Heart right ventricle (tissue), 16 donors: ENCODE measurements at regions not wholly inside any gene's neighbourhood (a gene's known extent, or its start where the extent isn't known, plus 50 kb on each side); places are given as distances from the start of the nearest gene placed in this dataset.

ENCODE experiments used
- ATAC-seq, 8 donors: fragments of 200-7000 bp; cut with Tn5 transposase; one replicate each; pipeline ENCODE4 v1.9.1; 2020; ENCODE audit warnings: mild to moderate bottlenecking in 8 of 8, moderate library complexity in 8 of 8, moderate number of reproducible peaks in 1 of 8
- DNase-seq, 2 donors: peaks; one replicate each; pipeline ENCODE4 v3.0.0-alpha.2; 2020
- H3K27ac ChIP-seq, 10 donors: fragments of 200-600 bp; sonication (generic) in 2 of 10; one replicate each; pipeline versions ENCODE4 v1.5.0 to v1.8.0; 2020 to 2022; ENCODE audit warnings: mild to moderate bottlenecking in 3 of 10
- H3K27me3 ChIP-seq, 7 donors: fragments of 200-600 bp; one replicate each; pipeline ENCODE4 v1.8.0; 2021 to 2022; ENCODE audit warnings: mild to moderate bottlenecking in 2 of 7
- H3K36me3 ChIP-seq, 9 donors: fragments of 200-600 bp; sonication (generic) in 1 of 9; one replicate each; pipeline versions ENCODE4 v1.5.0 to v1.8.0; 2020 to 2022; ENCODE audit warnings: mild to moderate bottlenecking in 2 of 9
- H3K4me1 ChIP-seq, 9 donors: fragments of 200-600 bp; sonication (generic) in 1 of 9; one replicate each; pipeline versions ENCODE4 v1.5.0 to v1.8.0; 2020 to 2022; ENCODE audit warnings: mild to moderate bottlenecking in 4 of 9
- H3K4me3 ChIP-seq, 10 donors: fragments of 200-600 bp; sonication (generic) in 2 of 10; one replicate each; pipeline versions ENCODE4 v1.5.0 to v1.8.0; 2020 to 2022; ENCODE audit warnings: mild to moderate bottlenecking in 7 of 10, moderate library complexity in 2 of 10
- H3K9me3 ChIP-seq, 11 donors: fragments of 200-600 bp in 10 of 11; sonication (generic) in 2 of 11; one replicate each; pipeline versions ENCODE4 v1.5.0 to v1.8.0; 2013 to 2022; ENCODE audit warnings: mild to moderate bottlenecking in 2 of 11, control low read depth in 1 of 11, moderate library complexity in 1 of 11
- CTCF ChIP-seq, 9 donors: fragments of 200-600 bp; sonication (generic) in 2 of 9; IDR thresholded peaks; one replicate each; pipeline versions ENCODE4 v1.5.0 to v1.8.0; 2021 to 2022; ENCODE audit warnings: antibody characterized with exemption in 9 of 9, mild to moderate bottlenecking in 5 of 9, moderate library complexity in 1 of 9
- WGBS, 2 donors: extraction: QIAGEN DNeasy Blood & Tissue Kit; methylation state at CpG; one replicate each; pipeline ENCODE4 v1.1.7; 2013; ENCODE audit warnings: inconsistent platforms in 1 of 2; 5-methylcytosine and 5-hydroxymethylcytosine counted together
- intact Hi-C, 10 donors: fragments of 100-400 bp; cut with DNase I; formaldehyde crosslinking; loops; one replicate each; pipeline versions ENCODE4 v1.11.1 to v1.14.2; 2022
- donor health status: Arrhythmogenic right ventricular cardiomyopathy.
- donor health status: ischemic (EF 13 %, LVEDD 7.1; RV severe dilation, severe dysfunction).
- donor health status: healthy with polysubstance abuse.
- donor health status: DM: no; HTN: yes; CAD: no.
- donor health status: DM: no; HTN: no; CAD: no.
- donor health status: ischemic (EF 25% LVEDD 6.9; RV normal size, moderate dysfunction).
- donor health status: ischemic (EF 25% LVEDD 5.7; RV mildly dilated, moderate dysfunction).
- donor health status: healthy.
- donor health status: DM: yes; HTN: yes; CAD: no.
- donor health status: Ischemic cardiomyopathy.
- donor health status: ischemic (EF 35%, LVEDD 5.7; RV mildly dilated, moderate dysfunction).
- donor health status: nonischemic (EF 11% LVEDD 7.7; RV severe dilation, severe dysfunction).
- donor health status: DM: yes; HTN: yes; CAD: no.
- donor health status: PGD.
- donor health status: ischemic (EF 29% LVEDD 5.4; RV normal size, mild dysfunction).
- donor health status: nonischemic (EF 23%, LVEDD 6.1; RV moderate dilation, normal function).

GRCh38 chr5:93807846-93808245 is 66.4 kb upstream of the POU5F2 start:
- H3K4me1 ChIP-seq = no peaks in the 10 kb centered on the region
- no peak overlapping the region for H3K4me3 ChIP-seq
- intact Hi-C loops = loop anchor here in 3 of 10 donors (10.0 kb wide), 3 partner anchors 193 to 223 kb away; partner anchors contain the start of genes NR2F1 (in 1 of the 3) and NR2F1-AS1 (in 1 of the 3)
- no peaks in the 10 kb centered on the region for H3K36me3 ChIP-seq
- no peaks in the 10 kb centered on the region for H3K9me3 ChIP-seq
- no peak for TF ChIP-seq CTCF (IDR thresholded peaks at IDR 0.05)
- WGBS, 2 donors = 96 to 97% methylated on average over 6 of the region's 6 CpGs
- H3K27me3 ChIP-seq = no peaks in the 10 kb centered on the region
- no peak overlapping the region for H3K27ac ChIP-seq
- ATAC-seq (no peak), DNase-seq (no peak)

- Histone ChIP-seq H3K9me3 (no peaks in the 10 kb centered on the region), H3K4me3 (no peak overlapping the region), H3K27me3 (no peaks in the 10 kb centered on the region), H3K27ac (no peak overlapping the region), H3K4me1 (peaks cover 0 to 9% (median 4%) of the 10 kb centered on the region in 9 donors), H3K36me3 (no peaks in the 10 kb centered on the region)
- TF ChIP-seq CTCF (IDR thresholded peaks at IDR 0.05) = no peak
- 91% methylated on average over 5 of the region's 5 CpGs for WGBS, 2 donors
- no peak for ATAC-seq
- intact Hi-C loops = loop anchor here in 3 of 10 donors (10.0 kb wide), 3 partner anchors 191 to 221 kb away; partner anchors contain the start of genes NR2F1 (in 1 of the 3) and NR2F1-AS1 (in 1 of the 3)
- DNase-seq = no peak
These were observed 64.4 kb upstream of the POU5F2 start for GRCh38 chr5:93805616-93806379.

- peak in 1 of 2 donors; percentile 16 for DNase-seq
- intact Hi-C loops = loop anchor here (1.0 to 10.0 kb wide), 9 partner anchors 186 to 220 kb away; partner anchors contain the start of genes NR2F1-AS1 (in 4 of the 10) and NR2F1 (in 3 of the 10)
- H3K4me1 ChIP-seq = peaks cover 0 to 9% (median 5%) of the 10 kb centered on the region in 9 donors
- H3K9me3 ChIP-seq = no peaks in the 10 kb centered on the region
- peak in 1 of 8 donors; percentile 51 for ATAC-seq
- H3K4me3 ChIP-seq = no peak overlapping the region
- H3K27me3 ChIP-seq = no peaks in the 10 kb centered on the region
- peaks cover 0 to 4% (median 0%) of the 10 kb centered on the region in 9 donors for H3K36me3 ChIP-seq
- H3K27ac ChIP-seq = no peak overlapping the region
- WGBS, 2 donors = 17 to 25% methylated on average over 2 of the region's 2 CpGs
- peak; percentile 41 to 81 (median 76) for TF ChIP-seq CTCF (IDR thresholded peaks at IDR 0.05)
These were observed 59.8 kb upstream of the POU5F2 start for GRCh38 chr5:93800988-93801811.

GRCh38 chr5:93794954-93795353 is 53.6 kb upstream of the POU5F2 start:
- Histone ChIP-seq H3K27ac (no peak overlapping the region), H3K4me3 (no peak overlapping the region), H3K4me1 (no peaks in the 10 kb centered on the region), H3K27me3 (no peaks in the 10 kb centered on the region), H3K36me3 (peaks cover 0 to 19% (median 0%) of the 10 kb centered on the region in 9 donors), H3K9me3 (no peaks in the 10 kb centered on the region)
- no peak for ATAC-seq
- WGBS, 2 donors = 94 to 96% methylated on average over 5 of the region's 5 CpGs
- DNase-seq = no peak
- intact Hi-C loops = loop anchor here in 1 of 10 donors (10.0 kb wide), 1 partner anchor 190 kb away; no protein-coding TSS in a partner anchor
- no peak for TF ChIP-seq CTCF (IDR thresholded peaks at IDR 0.05)
